IMR-90 (cell line): ENCODE measurements at regions not wholly inside any gene's neighbourhood (a gene's known extent, or its start where the extent isn't known, plus 50 kb on each side); places are given as distances from the start of the nearest gene placed in this dataset.
"Not testable (repeated sequence)": the region's sequence is repeated elsewhere in the genome, so short reads cannot be mapped to it uniquely, and the experiment has no call there.

Experiments
- ATAC-seq: fragments of 200-7000 bp; cut with Tn5 transposase; 2 replicates; pipeline ENCODE4 v1.9.1; 2020; ENCODE audit warnings: low read depth, mild to moderate bottlenecking, moderate library complexity
- BruUV-seq: library from RNA; stranded (reverse); fragments of 400-500 nt; replicated peaks from 2 replicates; lab custom pipeline; 2021; lab: Mats Ljungman, UMichigan
- CTCF ChIA-PET: fragments of 300-600 bp; formaldehyde crosslinking; extraction: SDS; loops from one replicate; lab custom pipeline; 2021; ENCODE audit warnings: antibody characterized with exemption; lab: Yijun Ruan, JAX
- POLR2A ChIA-PET: fragments of 300-600 bp; sonication (Branson Sonifier 250); formaldehyde crosslinking; loops from one replicate; lab custom pipeline; 2022; ENCODE audit warnings: antibody characterized with exemption; ENCODE audit not compliant: unreplicated experiment; lab: Charles Lee
- DNase-seq: peaks from one replicate; pipeline ENCODE4 v3.0.0; 2013
- H2AFZ ChIP-seq: replicated peaks from 2 replicates; pipeline ENCODE3; 2013; ENCODE audit warnings: low read length, mild to moderate bottlenecking; ENCODE audit not compliant: poor library complexity
- H2AK5ac ChIP-seq: 2 replicates; pipeline ENCODE4 v1.6.1; 2013; ENCODE audit warnings: low read depth, low read length, inconsistent platforms
- H2AK9ac ChIP-seq: replicated peaks from 2 replicates; pipeline ENCODE3; 2013; ENCODE audit warnings: mild to moderate bottlenecking, low read depth, low read length, moderate library complexity; ENCODE audit not compliant: poor library complexity
- H2BK120ac ChIP-seq: 2 replicates; pipeline ENCODE4 v1.6.1; 2013; ENCODE audit warnings: low read depth, low read length, inconsistent platforms
- H2BK15ac ChIP-seq: 3 replicates; pipeline ENCODE4 v1.6.1; 2013; ENCODE audit warnings: low read depth, low read length, inconsistent platforms
- H2BK20ac ChIP-seq: 2 replicates; pipeline ENCODE4 v1.6.1; 2013; ENCODE audit warnings: low read depth, mild to moderate bottlenecking, inconsistent platforms, low read length, moderate library complexity
- H2BK5ac ChIP-seq: 2 replicates; pipeline ENCODE4 v1.6.1; 2013; ENCODE audit warnings: mild to moderate bottlenecking, low read depth, low read length, inconsistent platforms; ENCODE audit not compliant: poor library complexity, severe bottlenecking
- H3K14ac ChIP-seq: replicated peaks from 2 replicates; pipeline ENCODE4 v1.6.1; 2013; ENCODE audit warnings: low read depth, low read length, inconsistent platforms
- H3K18ac ChIP-seq: 2 replicates; pipeline ENCODE4 v1.6.1; 2013; ENCODE audit warnings: low read depth, low read length, control low read depth
- H3K23ac ChIP-seq: 2 replicates; pipeline ENCODE4 v1.6.1; 2013; ENCODE audit warnings: low read depth, low read length, inconsistent platforms
- H3K27ac ChIP-seq: 2 replicates; pipeline ENCODE4 v1.5.1; 2013; ENCODE audit warnings: mild to moderate bottlenecking, control low read depth, low read length; ENCODE audit not compliant: insufficient read depth
- H3K27me3 ChIP-seq: 2 replicates; pipeline ENCODE4 v1.6.1; 2013; ENCODE audit warnings: low read length; ENCODE audit not compliant: control insufficient read depth, insufficient read depth
- H3K36me3 ChIP-seq: 2 replicates; pipeline ENCODE4 v1.6.1; 2013; ENCODE audit warnings: low read length, mixed read lengths; ENCODE audit not compliant: control insufficient read depth, insufficient read depth
- H3K4ac ChIP-seq: 2 replicates; pipeline ENCODE4 v1.6.1; 2013; ENCODE audit warnings: low read depth, low read length, inconsistent platforms
- H3K4me1 ChIP-seq: 2 replicates; pipeline ENCODE4 v1.6.1; 2013; ENCODE audit warnings: low read length, mixed read lengths; ENCODE audit not compliant: control insufficient read depth, insufficient read depth
- H3K4me2 ChIP-seq: 2 replicates; pipeline ENCODE4 v1.6.1; 2013; ENCODE audit warnings: low read depth, mild to moderate bottlenecking, control low read depth, low read length, moderate library complexity
- H3K4me3 ChIP-seq: 2 replicates; pipeline ENCODE4 v1.5.1; 2013; ENCODE audit warnings: low read depth, mild to moderate bottlenecking, control low read depth, low read length, moderate library complexity; ENCODE audit not compliant: insufficient read depth
- H3K56ac ChIP-seq: 2 replicates; pipeline ENCODE4 v1.6.1; 2013; ENCODE audit warnings: low read length, inconsistent platforms; ENCODE audit not compliant: insufficient read depth; ENCODE audit errors: extremely low read depth
- H3K79me1 ChIP-seq, 2 experiments: 2 replicates each; pipeline ENCODE4 v1.6.1; 2013; ENCODE audit warnings: low read length in 2 of 2, inconsistent platforms in 1 of 2, low read depth in 1 of 2
- H3K9ac ChIP-seq: 2 replicates; pipeline ENCODE4 v1.6.1; 2013; ENCODE audit warnings: low read depth, low read length, control low read depth
- H3K9me1 ChIP-seq: 2 replicates; pipeline ENCODE4 v1.6.1; 2013; ENCODE audit warnings: low read length, inconsistent platforms; ENCODE audit not compliant: insufficient read depth
- H3K9me3 ChIP-seq: 2 replicates; pipeline ENCODE4 v1.6.1; 2013; ENCODE audit warnings: low read length; ENCODE audit not compliant: control insufficient read depth, insufficient read depth
- H4K20me1 ChIP-seq: 2 replicates; pipeline ENCODE4 v1.6.1; 2013; ENCODE audit warnings: low read length, inconsistent platforms; ENCODE audit not compliant: insufficient read depth
- H4K5ac ChIP-seq: 2 replicates; pipeline ENCODE4 v1.6.1; 2013; ENCODE audit warnings: mild to moderate bottlenecking, low read depth, low read length, control low read depth
- H4K8ac ChIP-seq, 2 experiments: 2 replicates each; pipeline ENCODE4 v1.6.1; 2013; ENCODE audit warnings: low read depth in 2 of 2, low read length in 2 of 2, control low read depth in 1 of 2, inconsistent platforms in 1 of 2
- H4K91ac ChIP-seq: 2 replicates; pipeline ENCODE4 v1.6.1; 2013; ENCODE audit warnings: low read depth, low read length, inconsistent platforms; ENCODE audit not compliant: insufficient read depth
- WGBS, 2 experiments: methylation state at CpG; one replicate each; pipeline versions ENCODE4 v1.1.5 to v1.1.7; 2013; ENCODE audit warnings: missing lambda C conversion rate in 2 of 2; ENCODE audit not compliant: insufficient read length in 1 of 2; ENCODE audit errors: extremely low coverage in 2 of 2; 5-methylcytosine and 5-hydroxymethylcytosine counted together
- dilution Hi-C: fragments of 300-500 bp; cut with HindIII; formaldehyde crosslinking; loops from one replicate; pipeline ENCODE4 v1.14.3; 2018; ENCODE audit warnings: low sequenced_read_pairs; ENCODE audit not compliant: unreplicated experiment
- in situ Hi-C: fragments of 300-500 bp; cut with MboI; formaldehyde crosslinking; loops from 3 replicates; pipeline ENCODE4 v1.14.3; 2019; ENCODE audit warnings: low sequenced_read_pairs, inconsistent platforms, mixed read lengths
- intact Hi-C: fragments of 100-400 bp; cut with micrococcal nuclease; formaldehyde crosslinking; loops from 2 replicates; pipeline ENCODE4 v1.10.0; 2022

GRCh38 chr4:159868936-159869335, 766.1 kb downstream of the RAPGEF2 start:
- H2BK15ac ChIP-seq, H2BK5ac ChIP-seq, H3K9ac ChIP-seq, DNase-seq, H3K4me2 ChIP-seq, intact Hi-C loops, H2AK9ac ChIP-seq, H3K27me3 ChIP-seq, H4K20me1 ChIP-seq, H3K14ac ChIP-seq, H3K9me1 ChIP-seq, H3K4me3 ChIP-seq, POLR2A ChIA-PET, H4K91ac ChIP-seq, H2AK5ac ChIP-seq, H2BK120ac ChIP-seq, H3K79me1 ChIP-seq, in situ Hi-C loops, H4K8ac ChIP-seq, H3K4ac ChIP-seq, H2BK20ac ChIP-seq, H3K23ac ChIP-seq, H3K56ac ChIP-seq, H2AFZ ChIP-seq, dilution Hi-C loops, H3K18ac ChIP-seq, BruUV-seq, H4K5ac ChIP-seq, CTCF ChIA-PET, H3K9me3 ChIP-seq, H3K27ac ChIP-seq, ATAC-seq, H3K36me3 ChIP-seq, H3K4me1 ChIP-seq: not testable (repeated sequence)
- 86% methylated on average over 7 of the region's 23 CpGs; no CpG with 5 or more reads in 1 of the 2 experiments for WGBS, 2 experiments
